Peyer's patch (tissue), 4 donors: ENCODE measurements at regions not wholly inside any gene's neighbourhood (a gene's known extent, or its start where the extent isn't known, plus 50 kb on each side); places are given as distances from the start of the nearest gene placed in this dataset.

ENCODE experiments used
- CTCF ChIP-seq, 6 experiments: fragments of 450-650 bp in 4 of 6; fragments of 200-600 bp in 2 of 6; sonication (generic) in 1 of 6; IDR thresholded peaks; one replicate each; pipeline ENCODE4 v1.5.1; 2017 to 2019; ENCODE audit warnings: antibody characterized with exemption in 6 of 6, mild to moderate bottlenecking in 3 of 6, moderate library complexity in 1 of 6
- POLR2A ChIP-seq, 2 donors: fragments of 450-650 bp; IDR thresholded peaks; one replicate each; pipeline ENCODE4 v1.5.1; 2017; ENCODE audit warnings: antibody characterized with exemption in 2 of 2, mild to moderate bottlenecking in 2 of 2, moderate library complexity in 2 of 2

- TF ChIP-seq CTCF (IDR thresholded peaks at IDR 0.05) (no peak), POLR2A (IDR thresholded peaks at IDR 0.05) (no peak)
Measured at GRCh38 chr4:18636001-18636585, 614.5 kb upstream of the LCORL start.
